SIG-M5 treated with dmso at 0.1 percent for 504 hours (cell line): ENCODE measurements at regions not wholly inside any gene's neighbourhood (a gene's known extent, or its start where the extent isn't known, plus 50 kb on each side); places are given as distances from the start of the nearest gene placed in this dataset.
"Not testable (repeated sequence)": the region's sequence is repeated elsewhere in the genome, so short reads cannot be mapped to it uniquely, and the experiment has no call there.

Source experiments
- DNase-seq: peaks from one replicate; lab custom pipeline; 2025; ENCODE audit not compliant: unreplicated experiment; lab: John Stamatoyannopoulos, UW

DNA sequence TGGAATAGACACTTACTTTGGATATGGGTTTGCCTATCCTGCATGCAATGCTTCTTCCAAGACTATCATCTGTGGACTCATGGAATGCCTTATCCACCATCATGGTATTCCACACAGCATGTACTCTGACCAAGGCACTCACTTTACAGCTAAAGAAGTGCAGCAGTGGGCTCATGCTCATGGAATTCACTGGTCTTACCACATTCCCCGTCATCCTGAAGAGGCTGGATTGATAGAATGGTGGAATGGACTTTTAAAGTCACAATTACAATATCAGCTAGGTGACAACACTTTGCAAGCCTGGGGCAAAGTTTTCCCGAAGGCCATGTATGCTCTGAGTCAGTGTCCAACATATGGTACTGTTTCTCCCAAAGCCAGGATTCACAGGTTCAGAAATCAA, 199.1 kb downstream of the GJA1 start:
- DNase-seq, result not testable (repeated sequence)

DNA sequence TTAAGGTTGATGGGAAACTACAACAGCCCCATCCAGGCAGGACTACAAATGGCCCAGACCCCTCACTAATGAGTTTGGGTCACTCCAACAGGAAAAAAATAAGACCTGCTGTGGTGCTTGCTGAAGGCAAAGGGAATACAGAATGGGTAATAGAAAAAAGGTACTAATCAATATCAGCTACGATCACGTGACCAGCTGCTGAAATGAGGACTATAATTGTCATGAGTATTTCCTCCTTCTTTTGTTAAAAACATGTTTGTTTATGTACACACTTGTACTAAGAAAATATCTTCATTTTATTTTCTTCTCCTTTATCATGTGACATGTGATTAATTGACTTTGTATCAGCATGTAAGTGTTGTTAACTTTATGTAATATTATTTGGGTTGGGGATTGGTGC, 199.9 kb downstream of the GJA1 start:
- no peak for DNase-seq

DNA sequence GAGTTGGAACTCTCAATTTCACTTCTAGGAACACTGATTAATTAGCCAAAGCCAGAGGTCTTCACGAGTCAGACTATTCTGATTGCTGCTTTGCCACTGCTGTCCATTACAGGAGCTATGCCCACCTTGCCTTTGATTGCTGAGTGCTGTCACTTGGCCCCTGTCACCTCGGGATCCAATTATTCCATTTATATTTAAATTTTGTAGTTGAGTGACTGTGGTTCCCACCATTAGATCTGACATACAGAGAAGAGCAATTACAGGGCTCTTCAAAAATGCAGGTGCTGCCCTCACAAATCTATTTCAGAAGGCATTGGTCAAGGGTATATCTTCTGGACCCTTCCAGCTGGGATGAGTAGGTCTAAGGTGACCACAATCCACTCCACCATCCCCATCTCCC, 200.8 kb downstream of the GJA1 start:
- DNase-seq, result not testable (repeated sequence)

DNA sequence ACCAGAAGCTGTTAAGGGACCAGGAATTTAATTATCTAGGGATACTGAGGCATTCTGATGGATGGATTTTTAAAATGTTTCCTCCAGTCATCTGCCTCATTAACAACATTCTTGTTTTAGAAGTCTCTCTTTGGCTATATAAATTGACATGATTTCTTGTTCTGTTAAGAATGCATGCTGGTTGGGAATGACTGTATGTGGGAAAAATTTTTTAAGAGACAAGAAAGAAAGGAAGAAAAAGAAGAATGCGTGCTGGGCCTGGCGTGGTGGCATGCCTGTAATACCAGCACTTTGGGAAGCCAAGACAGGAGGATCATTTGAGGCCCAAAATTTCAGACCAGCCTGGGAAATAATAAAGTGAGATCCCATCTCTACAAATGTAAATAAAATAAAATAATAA, 203.6 kb downstream of the GJA1 start:
- no peak for DNase-seq

DNA sequence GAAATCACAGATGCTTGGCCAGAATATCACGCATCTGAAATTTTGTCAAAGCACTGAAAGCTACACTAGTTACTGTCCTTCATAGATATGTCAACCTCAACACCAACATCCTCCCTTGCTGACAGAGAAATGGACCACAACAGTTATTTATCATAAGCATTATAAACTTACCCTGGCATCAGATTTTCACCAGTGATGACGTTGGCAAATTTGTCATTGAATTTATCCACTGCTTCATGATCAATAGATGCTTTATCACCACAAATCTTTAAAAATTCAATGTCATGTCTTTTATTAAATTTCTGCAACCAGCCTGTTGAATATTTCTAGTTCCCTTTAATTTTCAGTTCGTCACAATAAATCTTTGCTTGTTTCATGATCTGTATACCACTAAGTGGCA, 205.7 kb downstream of the GJA1 start:
- DNase-seq, result no peak

DNA sequence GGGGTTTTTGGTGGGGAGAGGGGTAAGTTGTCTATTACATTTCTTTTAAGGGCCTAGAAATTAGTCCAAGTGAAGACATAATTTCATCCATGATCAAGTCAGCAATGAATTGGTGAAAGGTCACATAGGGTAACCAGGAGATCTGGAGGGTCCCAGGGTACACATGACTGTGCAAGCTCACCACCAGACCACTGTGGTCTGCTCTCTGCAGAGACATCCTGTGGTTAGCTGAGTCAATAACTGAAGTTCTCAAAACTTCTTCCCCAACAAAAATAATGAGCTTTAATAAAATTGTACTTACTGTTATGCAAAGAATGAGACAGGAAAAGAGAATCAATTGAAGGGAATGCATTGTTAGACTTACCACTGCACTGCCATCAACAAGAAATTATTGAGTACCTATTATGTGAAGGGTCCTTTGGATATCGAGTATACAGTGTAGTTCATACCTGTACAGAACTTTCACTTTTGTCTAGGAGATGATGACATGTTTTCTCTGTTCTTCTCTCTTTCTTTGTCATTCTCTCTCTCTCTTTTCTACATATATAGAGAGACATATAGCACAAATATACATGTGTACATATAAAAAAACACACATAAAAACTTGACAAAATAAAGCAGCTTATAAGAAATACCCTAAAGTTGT, 209.8 kb downstream of the GJA1 start:
- DNase-seq, result peak; percentile 87

DNA sequence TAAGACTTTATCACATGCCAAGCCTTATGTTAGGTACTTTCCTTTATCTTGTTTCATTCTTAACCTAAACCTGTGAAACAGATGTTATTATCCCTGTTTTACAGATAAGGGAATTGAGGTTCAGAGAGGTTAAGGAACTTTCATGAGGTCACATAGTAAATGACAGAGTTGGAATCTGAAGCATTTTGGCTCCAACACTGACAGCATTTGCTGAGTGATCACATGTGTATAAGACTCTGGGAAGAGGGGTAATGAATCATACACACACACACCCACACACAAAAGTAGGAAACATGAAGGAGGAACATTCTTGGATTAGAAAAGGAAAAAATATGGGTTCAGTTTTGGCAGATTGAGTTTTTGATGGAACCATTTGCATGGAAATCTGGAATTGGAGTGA, 212.5 kb downstream of the GJA1 start:
- DNase-seq, result no peak

DNA sequence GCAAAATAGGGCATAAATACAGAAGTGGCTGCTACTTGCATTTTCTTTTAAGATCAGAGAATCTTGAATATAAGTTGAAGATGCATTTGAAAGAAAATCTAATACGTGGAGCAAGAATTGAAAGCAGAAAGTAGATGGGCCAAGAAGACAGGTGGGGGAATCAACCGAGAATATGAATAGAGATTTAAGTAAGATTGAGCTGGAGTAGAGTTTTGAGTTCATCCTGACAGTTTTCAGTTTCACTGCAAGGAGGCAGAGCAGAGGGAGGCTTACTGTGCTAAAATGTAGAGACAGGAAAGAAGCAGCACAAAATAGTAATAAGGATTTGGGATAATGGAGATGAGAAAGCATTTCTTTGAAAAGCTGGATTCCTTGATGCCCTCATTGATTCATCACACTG, 214.5 kb downstream of the GJA1 start:
- DNase-seq, result no peak

DNA sequence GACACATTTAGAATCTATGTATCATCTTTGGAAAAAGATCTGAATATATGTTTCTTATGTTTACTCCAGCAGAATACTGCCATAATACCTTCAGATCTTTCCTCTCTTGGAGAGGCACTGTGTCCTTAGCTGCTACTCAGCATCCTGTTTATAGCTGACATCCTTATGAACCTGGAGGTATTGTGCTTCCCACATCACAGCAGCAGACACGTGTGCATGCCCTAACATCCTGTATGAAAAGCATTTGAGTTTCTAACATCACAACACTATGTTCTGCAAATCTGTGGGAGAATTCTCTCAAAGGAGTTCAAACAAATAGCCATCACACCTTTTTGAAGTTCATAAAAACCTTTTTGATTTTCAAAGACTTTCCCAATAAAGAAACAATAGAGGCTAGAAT, 216.0 kb downstream of the GJA1 start:
- DNase-seq, result peak; percentile 3

DNA sequence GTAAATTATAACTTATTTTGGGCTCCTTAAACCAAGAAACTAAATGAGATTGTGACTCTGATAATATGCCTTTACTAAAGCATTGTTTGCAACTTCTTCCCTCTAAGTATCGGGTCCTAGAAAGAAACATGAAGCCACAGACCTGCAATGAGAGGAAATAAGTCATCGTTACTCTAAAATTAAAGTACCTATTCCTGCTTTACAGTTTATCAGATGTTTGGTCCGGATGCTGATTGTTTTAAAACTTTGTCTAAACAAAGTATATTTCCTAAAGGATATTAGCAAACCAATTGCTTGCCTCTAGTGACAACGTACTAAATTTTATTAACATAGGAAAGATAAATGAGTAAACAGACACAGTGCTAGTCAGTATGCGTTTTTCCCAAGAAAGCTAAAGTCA, 216.8 kb downstream of the GJA1 start:
- peak; percentile 46 for DNase-seq

DNA sequence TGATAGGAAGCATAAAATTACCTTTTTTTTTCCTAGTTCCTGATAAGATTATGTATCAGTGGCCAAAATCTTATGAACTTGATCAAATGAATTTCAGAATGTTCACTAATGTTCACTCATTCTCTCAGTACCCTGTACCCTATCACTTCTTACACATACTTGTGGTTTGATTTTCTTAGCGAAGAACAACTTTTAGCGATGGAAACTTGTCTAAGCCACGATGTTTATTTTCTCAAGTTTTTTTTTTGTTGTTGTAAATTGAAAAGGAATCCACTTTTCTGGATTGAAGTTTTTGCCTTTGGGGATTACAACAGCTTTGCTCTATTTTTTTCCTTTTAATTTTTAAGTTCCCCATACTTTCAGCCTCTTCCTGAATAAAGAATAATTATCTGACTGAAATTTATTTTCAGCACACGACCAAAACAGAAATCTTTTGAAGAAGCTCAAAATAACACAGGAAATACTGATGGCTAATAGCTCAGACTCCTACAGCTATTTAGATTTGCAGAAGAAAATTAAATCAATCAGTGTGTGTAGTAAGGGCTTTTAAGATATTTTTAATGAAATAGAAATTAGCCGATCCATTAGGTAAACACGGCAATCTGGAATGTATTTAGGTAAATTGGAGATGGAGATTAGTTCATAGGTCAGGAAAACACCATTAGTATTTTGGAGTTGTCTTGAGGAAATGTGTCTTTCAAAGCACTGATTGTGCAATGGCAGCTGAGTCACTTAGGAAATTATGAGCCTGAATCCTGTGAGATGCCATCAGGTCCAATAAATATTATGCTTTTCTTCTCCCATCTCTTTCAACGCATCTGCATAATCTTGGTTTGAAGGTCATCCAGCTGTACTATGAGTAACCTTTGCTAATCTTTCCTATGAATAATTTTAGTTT, 217.5 kb downstream of the GJA1 start:
- DNase-seq, result peak; percentile 80

DNA sequence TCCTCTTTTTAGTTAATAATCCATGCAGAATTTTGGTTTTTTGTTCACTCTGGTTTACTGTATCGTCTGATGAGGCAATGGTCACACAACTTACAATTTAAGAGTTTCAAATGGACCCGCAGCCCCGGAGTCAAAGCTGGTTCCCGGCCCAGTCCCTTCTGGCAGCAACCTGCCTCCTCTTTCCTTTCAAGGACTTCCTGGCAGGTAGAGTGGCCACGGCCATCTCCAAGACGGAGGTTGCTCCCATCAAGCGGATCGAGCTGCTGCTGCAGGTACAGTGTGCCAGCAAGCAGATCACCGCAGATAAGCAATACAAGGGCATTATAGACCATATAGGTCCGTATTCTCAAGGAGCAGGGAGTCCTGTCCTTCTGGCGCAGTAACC, 218.2 kb downstream of the GJA1 start:
- DNase-seq, result no peak

DNA sequence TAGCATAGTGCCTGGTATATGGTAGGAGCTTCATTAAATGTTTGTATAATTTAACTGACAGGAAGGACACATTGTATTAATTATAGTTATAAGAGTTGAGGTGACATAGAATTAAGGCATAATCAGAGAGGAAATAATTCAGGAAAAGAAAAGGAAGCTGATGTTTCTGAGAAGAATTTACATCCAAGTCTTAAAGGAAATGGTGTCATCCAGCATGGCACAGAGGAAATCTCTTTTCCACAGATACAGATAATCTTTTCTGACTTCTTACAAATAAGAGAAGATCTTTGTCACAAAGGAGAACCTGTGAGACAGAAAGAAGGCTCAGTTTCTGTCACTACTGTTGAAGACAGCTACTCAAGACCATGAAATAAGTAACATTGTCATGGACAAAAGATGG, 222.5 kb downstream of the GJA1 start:
- DNase-seq, result no peak

DNA sequence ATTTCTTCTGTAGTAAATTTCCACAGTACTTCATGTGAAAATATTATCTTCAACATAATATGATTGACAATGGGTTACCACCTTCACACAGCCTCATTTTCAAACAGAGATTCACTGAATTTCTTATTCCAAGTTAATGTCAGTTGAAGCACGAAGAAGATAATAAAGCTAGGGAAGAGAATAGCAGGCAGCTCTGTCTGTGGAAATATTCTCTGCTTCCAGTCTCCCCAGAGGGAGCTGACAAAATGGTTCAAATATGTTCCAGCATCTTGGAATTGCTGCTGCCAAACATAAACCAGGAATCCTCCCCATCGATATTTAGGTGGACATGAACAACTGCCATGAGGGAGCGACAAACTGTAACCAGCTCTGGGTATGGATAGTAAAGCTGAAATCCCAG, 224.8 kb downstream of the GJA1 start:
- DNase-seq, result no peak

DNA sequence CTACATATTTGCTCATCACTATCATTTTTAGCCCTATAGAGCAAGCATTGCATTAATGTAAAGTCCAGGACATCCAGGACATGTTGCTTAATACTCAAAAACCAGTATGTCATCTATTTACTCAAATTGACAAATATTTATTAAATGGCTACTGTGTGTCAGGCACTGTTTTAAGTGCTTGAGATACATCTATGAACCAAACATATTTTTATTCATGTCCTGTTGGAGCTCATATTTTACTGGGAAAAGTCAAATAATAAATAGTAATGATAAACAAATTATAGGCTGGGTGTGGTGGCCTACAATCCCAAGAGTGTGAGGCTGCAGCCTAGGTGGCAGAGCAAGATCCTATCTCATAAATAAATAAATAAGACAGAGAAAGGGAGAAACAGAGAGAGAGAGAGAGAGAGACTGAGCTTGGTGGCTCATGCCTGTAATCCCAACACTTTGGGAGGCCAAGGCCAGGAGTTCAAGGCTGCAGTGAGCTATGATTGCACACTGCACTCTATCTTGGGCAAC, 227.9 kb downstream of the GJA1 start:
- no peak for DNase-seq

DNA sequence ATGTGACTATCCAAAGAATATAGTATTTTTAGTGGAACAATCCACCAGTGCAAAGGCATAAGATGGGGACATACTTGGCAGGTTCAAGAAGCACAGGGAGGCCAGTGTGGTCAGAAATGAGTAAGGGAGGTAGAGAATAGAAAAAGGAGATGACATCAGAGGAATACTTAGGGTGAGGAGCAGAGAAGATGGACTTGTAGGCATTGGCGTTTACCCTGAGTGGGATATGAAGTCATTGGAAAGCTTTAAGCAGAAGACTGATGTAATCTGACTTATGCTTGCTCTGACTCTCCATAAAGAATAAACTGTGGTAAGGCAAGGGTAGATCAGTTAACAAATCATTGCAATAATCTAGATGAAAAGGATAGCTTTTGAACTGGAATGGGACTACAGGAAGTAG, 228.7 kb downstream of the GJA1 start:
- DNase-seq, result no peak

DNA sequence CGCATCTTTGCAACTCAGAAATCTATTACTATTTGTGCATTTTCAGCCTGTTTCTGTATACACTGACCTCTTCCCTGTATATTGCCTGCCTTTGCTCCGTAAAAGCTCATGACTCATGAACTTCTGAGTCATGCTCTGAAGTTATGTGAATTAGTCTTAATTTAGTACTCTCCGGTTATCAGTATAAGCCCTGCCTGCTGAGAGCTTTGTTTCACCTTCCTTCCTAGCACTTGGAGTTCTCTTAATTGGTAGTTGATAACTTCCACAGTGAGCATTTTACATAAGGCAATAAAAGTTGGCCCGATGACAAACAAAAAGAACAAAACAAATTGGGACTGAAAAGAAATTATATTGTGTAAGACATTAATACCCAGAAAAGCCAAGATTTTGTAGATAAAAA, 231.4 kb downstream of the GJA1 start:
- peak; percentile 44 for DNase-seq

DNA sequence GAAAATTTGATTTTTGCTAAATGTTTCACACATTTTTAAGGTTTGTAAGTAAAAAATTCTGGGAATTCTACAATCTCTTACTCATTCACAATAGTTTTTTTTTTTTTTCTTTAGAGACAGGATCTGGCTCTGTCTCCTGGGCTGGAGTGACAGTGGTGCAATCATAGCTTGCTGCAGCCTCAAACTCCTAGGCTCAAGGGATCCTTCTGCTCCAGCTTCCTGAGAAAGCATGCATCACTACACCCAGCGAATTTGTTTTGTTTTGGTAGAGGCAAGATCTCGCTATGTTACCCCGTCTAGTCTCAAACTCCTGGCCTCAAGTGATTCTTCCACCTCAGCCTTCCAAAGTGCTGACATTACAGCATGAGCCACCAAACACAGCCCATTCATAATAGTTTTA, 232.8 kb downstream of the GJA1 start:
- no peak for DNase-seq

DNA sequence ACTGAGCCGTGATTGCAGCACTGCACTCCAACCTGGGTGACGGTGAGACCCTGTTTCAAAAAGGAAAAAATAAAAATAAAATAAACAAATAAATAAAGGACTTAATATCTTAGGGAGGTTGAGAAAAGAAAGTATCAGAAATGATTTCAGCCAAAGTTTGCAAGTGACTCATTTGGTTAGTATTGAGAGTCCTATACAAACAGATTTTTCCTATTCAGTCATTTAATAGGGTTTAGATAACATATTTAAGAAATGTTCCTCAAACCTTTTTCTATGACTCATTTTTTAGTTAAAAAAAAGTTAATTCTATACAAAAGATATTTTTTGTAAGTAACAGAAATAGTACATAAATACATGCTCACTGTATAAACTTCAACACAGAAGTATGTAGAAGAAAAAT, 235.1 kb downstream of the GJA1 start:
- DNase-seq, result no peak

DNA sequence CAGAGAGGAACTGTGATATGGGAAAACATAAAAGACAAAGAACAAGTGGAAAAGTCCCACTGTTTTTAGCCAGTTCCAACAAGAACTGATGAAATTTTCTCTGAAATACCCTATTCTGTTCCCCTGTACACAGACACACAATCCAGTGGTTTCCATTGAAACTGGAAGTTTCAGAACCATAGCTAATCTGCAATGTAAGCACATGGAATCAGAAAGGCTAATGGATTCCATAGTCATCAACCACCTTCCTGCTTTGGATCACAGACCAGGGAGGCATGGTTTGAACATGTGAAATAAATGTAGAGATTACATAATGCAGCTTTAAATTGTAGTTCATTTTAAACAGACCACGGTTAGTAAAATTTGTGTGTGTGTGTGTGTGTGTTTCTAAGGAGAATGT, 242.1 kb downstream of the GJA1 start:
- no peak for DNase-seq

DNA sequence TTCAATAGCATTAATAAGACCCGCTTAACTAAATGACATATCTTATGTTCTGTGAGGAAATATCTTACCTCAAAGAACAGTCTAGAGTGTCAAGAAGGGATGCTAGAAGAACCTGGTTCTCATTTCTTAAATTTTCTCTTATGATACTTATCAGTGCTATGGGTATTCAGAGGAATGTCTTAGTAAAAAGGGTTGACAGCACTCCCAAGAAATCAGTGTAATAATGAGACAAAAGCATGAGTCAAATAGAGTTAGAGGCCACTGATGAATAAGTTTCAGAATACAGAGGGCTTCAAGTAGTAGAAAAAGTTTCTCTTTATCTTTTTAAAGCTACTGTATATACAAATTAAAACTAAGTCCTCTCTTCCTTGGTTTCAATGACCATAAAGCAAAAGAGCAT, 242.8 kb downstream of the GJA1 start:
- no peak for DNase-seq

DNA sequence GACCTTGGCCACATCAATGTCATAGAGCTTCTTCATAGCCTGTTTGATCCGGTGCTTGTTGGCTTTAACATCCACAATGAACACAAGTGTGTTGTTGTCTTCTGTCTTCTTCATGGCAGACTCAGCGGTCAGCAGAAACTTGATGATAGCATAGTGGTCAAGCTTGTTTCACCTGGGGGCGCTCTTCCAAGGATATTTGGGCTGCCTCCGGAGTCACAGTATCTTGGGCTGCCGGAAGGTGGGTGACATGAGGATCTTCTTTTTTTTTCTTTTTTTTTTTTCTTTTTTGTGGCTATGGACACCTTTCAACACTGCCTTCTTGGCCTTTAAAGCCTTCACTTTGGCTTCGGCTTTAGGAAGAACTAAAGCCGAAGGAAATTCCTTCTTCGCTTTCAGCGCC, 244.6 kb downstream of the GJA1 start:
- DNase-seq, result no peak
